CD4-positive, alpha-beta memory T cell (primary cell): ENCODE measurements at regions not wholly inside any gene's neighbourhood (a gene's known extent, or its start where the extent isn't known, plus 50 kb on each side); places are given as distances from the start of the nearest gene placed in this dataset.

Experiments used
- CTCF ChIA-PET: fragments of 350-600 bp; sonication (Branson Sonifier 250); formaldehyde crosslinking; loops from one replicate; lab custom pipeline; 2021; ENCODE audit warnings: inconsistent platforms; ENCODE audit not compliant: partially characterized antibody; lab: Charles Lee
- POLR2A ChIA-PET: fragments of 350-600 bp; sonication (Branson Sonifier 250); formaldehyde crosslinking; loops from one replicate; lab custom pipeline; 2021; ENCODE audit not compliant: partially characterized antibody; lab: Charles Lee
- DNase-seq, 5 donors: peaks; one replicate each; pipeline versions ENCODE4 v3.0.0 to v3.0.0-alpha.2; 2020 to 2022; ENCODE audit warnings: mixed read lengths in 1 of 5
- H3K27ac ChIP-seq: one replicate; pipeline ENCODE4 v1.7.0; 2013; ENCODE audit warnings: low read depth, low read length
- H3K27me3 ChIP-seq: 2 replicates; pipeline ENCODE4 v1.7.0; 2013; ENCODE audit warnings: mild to moderate bottlenecking, low read length, moderate library complexity; ENCODE audit not compliant: insufficient read depth
- H3K36me3 ChIP-seq: 2 replicates; pipeline ENCODE4 v1.7.0; 2013; ENCODE audit warnings: mild to moderate bottlenecking, low read length, moderate library complexity; ENCODE audit not compliant: insufficient read depth
- H3K4me1 ChIP-seq: 2 replicates; pipeline ENCODE4 v1.7.0; 2013; ENCODE audit warnings: mild to moderate bottlenecking, low read length, moderate library complexity; ENCODE audit not compliant: insufficient read depth
- H3K4me3 ChIP-seq, 2 donors: one replicate each; pipeline ENCODE4 v1.7.0; 2013; ENCODE audit warnings: low read length in 2 of 2, mild to moderate bottlenecking in 1 of 2
- H3K9me3 ChIP-seq, 2 donors: one replicate each; pipeline ENCODE4 v1.7.0; 2013; ENCODE audit warnings: low read length in 2 of 2, control low read depth in 1 of 2; ENCODE audit not compliant: control insufficient read depth in 1 of 2
- H3K27ac Mint-ChIP-seq, 7 donors: one replicate each; pipeline ENCODE4 v1.8.0; 2020 to 2021; ENCODE audit warnings: mixed read lengths in 7 of 7, mild to moderate bottlenecking in 6 of 7, inconsistent platforms in 3 of 7, moderate library complexity in 3 of 7
- H3K27me3 Mint-ChIP-seq, 2 donors: one replicate each; pipeline ENCODE4 v1.8.0; 2020 to 2021; ENCODE audit warnings: mixed read lengths in 2 of 2
- H3K36me3 Mint-ChIP-seq, 2 donors: one replicate each; pipeline ENCODE4 v1.8.0; 2020 to 2021; ENCODE audit warnings: mixed read lengths in 2 of 2, inconsistent platforms in 1 of 2, mild to moderate bottlenecking in 1 of 2
- H3K4me1 Mint-ChIP-seq, 4 donors: one replicate each; pipeline ENCODE4 v1.8.0; 2020 to 2021; ENCODE audit warnings: mixed read lengths in 4 of 4, mild to moderate bottlenecking in 1 of 4
- H3K4me3 Mint-ChIP-seq, 8 donors: one replicate each; pipeline ENCODE4 v1.8.0; 2020 to 2021; ENCODE audit warnings: mixed read lengths in 8 of 8, mild to moderate bottlenecking in 7 of 8, moderate library complexity in 6 of 8, inconsistent platforms in 3 of 8
- H3K9me3 Mint-ChIP-seq, 8 donors: one replicate each; pipeline ENCODE4 v1.8.0; 2020 to 2021; ENCODE audit warnings: mixed read lengths in 8 of 8, mild to moderate bottlenecking in 5 of 8, inconsistent platforms in 3 of 8, moderate library complexity in 1 of 8
- intact Hi-C: fragments of 100-400 bp; cut with micrococcal nuclease; formaldehyde crosslinking; loops from one replicate; pipeline ENCODE4 v1.15.1; 2023

DNA sequence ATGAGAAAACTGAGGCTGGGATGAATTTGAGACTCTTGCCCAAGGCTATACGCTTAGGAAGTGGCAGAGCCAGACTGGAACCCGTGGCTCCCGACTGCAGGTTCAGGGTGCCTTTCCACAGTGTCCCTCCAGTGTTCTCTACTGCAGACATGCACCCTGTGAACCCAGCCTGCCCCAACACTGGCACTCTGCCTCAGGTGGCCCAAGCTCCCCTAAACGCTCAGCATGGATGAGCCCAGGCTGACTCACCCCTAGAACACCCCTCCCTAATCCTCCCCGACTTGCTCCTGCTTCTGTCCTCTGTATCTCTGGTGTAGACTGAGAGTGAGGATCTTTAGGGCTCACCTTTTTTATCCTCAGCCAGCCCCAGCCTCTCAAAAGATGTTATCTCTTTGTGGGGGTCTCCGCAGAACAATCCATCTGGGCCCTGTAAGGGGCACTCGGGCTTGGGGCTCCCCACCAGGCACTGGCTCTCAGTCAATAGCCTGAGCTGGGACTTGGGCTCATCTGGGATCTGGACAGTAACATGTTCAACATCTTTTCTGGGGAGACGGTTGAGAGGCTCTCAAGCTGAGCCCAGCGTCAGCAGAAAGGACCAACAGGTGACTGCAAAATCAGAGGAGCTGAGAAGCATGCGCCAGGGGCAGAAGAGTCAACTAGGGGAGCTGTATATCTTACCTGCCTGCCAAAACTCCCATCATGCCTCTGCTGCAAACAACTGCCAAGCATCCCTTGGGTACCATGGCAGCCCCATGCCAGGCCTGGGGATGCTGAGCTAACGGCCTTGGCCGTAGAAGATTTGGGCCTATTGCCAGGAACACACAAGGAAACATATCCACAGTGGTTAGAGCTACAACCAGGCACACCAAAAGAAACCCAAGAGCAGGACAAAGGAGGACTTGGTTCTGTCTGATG is 176.2 kb downstream of the BUD13 start:
- intact Hi-C loops, result no loop called here
- Mint-ChIP-seq H3K36me3 (no peaks in the 10 kb centered on the region), H3K4me3 (no peak overlapping the region), H3K27ac (peak overlapping the region in 1 of 7 donors; percentile 50), H3K27me3 (peaks cover 15 to 21% of the 10 kb centered on the region in 2 donors), H3K4me1 (no peaks in the 10 kb centered on the region), H3K9me3 (no peaks in the 10 kb centered on the region)
- Histone ChIP-seq H3K27ac (no peak overlapping the region), H3K4me1 (no peaks in the 10 kb centered on the region), H3K4me3 (no peak overlapping the region), H3K27me3 (no peaks in the 10 kb centered on the region), H3K36me3 (no peaks in the 10 kb centered on the region), H3K9me3 (no peaks in the 10 kb centered on the region)
- no peak for DNase-seq
- ChIA-PET POLR2A (no interaction called here), CTCF (no interaction called here)

DNA sequence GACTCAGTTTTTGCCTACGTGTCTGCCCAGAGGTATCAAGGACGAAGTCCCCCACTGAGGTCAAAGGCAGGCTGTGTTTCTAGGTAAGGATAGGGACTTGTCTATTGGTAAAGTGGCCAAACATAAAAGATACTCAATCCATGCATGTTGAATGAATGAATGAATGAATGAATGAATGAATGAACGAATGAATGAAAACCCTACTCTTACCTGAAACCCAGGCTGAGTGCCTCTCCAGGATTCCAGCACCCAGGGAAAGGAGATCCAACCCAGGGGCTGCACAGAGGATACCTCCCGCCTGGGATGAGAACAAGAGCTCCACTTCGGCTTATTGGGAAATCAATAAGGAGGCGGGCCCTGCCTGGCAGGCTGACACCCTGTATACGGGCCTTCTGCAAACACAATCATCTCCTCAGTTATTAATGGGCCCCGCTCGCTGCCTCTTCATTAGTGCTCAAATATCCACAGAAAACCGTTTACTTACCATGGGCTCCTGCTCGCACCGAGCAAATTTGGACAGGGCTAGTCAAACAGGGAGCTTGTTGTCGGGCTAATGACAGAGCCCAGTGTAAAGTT is 177.4 kb downstream of the BUD13 start:
- CTCF ChIA-PET, result no interaction called here
- POLR2A ChIA-PET, result no interaction called here
- H3K27ac Mint-ChIP-seq, result no peak overlapping the region
- no peaks in the 10 kb centered on the region for H3K27me3 ChIP-seq
- no peak overlapping the region for H3K4me3 Mint-ChIP-seq
- H3K4me1 ChIP-seq, result no peaks in the 10 kb centered on the region
- intact Hi-C loops, result no loop called here
- H3K9me3 ChIP-seq, result no peaks in the 10 kb centered on the region
- no peaks in the 10 kb centered on the region for H3K9me3 Mint-ChIP-seq
- no peak for DNase-seq
- H3K4me3 ChIP-seq, result no peak overlapping the region
- H3K4me1 Mint-ChIP-seq, result no peaks in the 10 kb centered on the region
- H3K36me3 Mint-ChIP-seq, result no peaks in the 10 kb centered on the region
- no peaks in the 10 kb centered on the region for H3K36me3 ChIP-seq
- H3K27ac ChIP-seq, result no peak overlapping the region
- H3K27me3 Mint-ChIP-seq, result peaks cover 15 to 21% of the 10 kb centered on the region in 2 donors

DNA sequence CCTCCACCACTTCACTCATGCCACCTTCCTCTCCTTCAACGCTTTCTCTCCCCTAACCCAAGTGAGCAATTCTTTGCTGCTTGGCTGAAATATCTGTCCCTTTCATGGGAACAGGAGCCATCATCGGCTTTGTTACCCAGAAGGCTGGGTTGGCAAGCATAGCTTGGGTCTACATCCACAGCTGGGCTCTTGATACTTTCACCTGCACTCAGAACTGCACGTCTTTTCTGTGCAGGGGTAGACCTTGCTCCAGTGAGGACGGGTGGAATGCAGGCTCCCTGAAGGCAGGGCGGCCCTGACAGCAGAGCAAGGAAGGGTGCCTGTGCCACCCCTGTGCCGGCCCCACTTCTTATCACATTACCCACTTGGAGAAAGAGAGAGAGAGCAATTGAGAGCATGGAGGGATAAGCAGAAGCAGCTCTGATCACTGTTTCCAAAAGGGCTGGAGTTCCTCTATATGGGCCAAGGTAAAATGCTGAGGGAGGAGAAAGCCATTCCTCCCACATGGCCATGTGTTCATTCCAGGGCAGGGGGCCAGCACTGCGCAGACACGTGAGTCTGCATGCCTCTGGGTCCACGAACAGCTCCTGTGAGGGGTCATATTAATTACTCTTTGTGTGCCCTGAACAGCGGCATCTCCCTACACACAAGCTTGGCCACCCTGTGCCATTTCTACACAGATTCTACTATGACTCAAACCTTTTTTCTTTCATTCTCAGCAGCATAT is 181.8 kb downstream of the BUD13 start:
- H3K4me3 ChIP-seq, result no peak overlapping the region
- POLR2A ChIA-PET, result no interaction called here
- intact Hi-C loops, result no loop called here

DNA sequence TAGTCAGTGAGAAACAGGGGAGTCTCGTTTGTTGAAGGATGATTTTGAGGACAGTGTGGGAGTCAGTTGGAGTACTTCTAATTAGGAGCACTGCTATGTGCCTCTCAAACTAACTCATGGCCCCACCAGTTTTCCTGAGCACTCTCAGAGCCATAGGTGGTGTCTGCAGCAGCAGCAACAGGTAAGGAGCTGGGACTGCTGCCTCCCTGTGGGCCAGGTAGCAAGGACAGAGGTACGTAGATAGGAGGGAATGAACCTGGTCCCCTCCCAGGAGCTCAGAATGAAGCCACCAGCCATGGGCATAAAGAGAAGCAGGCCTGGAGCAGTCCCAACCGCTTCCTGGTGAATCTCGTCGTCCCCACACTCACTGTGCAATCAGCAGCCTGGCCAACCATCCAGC is 183.4 kb downstream of the BUD13 start:
- Histone ChIP-seq H3K27ac (no peak overlapping the region), H3K4me1 (no peaks in the 10 kb centered on the region), H3K4me3 (no peak overlapping the region), H3K36me3 (no peaks in the 10 kb centered on the region), H3K9me3 (no peaks in the 10 kb centered on the region), H3K27me3 (no peaks in the 10 kb centered on the region)
- intact Hi-C loops, result no loop called here
- no peak for DNase-seq
- no peaks in the 10 kb centered on the region for H3K4me1 Mint-ChIP-seq
- no peaks in the 10 kb centered on the region for H3K36me3 Mint-ChIP-seq
- H3K27ac Mint-ChIP-seq, result no peak overlapping the region
- ChIA-PET CTCF (no interaction called here), POLR2A (no interaction called here)
- H3K4me3 Mint-ChIP-seq, result no peak overlapping the region
- peaks cover 0 to 4% (median 0%) of the 10 kb centered on the region in 8 donors for H3K9me3 Mint-ChIP-seq
- H3K27me3 Mint-ChIP-seq, result peaks cover 11 to 22% of the 10 kb centered on the region in 2 donors

More for the DNA sequence above, 181.8 kb downstream of the BUD13 start:
- Histone ChIP-seq H3K36me3 (no peaks in the 10 kb centered on the region), H3K4me1 (no peaks in the 10 kb centered on the region), H3K9me3 (no peaks in the 10 kb centered on the region), H3K27me3 (no peaks in the 10 kb centered on the region), H3K27ac (no peak overlapping the region)
- H3K4me1 Mint-ChIP-seq, result no peaks in the 10 kb centered on the region
- CTCF ChIA-PET, result no interaction called here
- H3K9me3 Mint-ChIP-seq, result peaks cover 0 to 4% (median 0%) of the 10 kb centered on the region in 8 donors
- DNase-seq, result no peak
- H3K4me3 Mint-ChIP-seq, result no peak overlapping the region
- H3K27me3 Mint-ChIP-seq, result peaks cover 9 to 15% of the 10 kb centered on the region in 2 donors
- no peak overlapping the region for H3K27ac Mint-ChIP-seq
- H3K36me3 Mint-ChIP-seq, result no peaks in the 10 kb centered on the region

DNA sequence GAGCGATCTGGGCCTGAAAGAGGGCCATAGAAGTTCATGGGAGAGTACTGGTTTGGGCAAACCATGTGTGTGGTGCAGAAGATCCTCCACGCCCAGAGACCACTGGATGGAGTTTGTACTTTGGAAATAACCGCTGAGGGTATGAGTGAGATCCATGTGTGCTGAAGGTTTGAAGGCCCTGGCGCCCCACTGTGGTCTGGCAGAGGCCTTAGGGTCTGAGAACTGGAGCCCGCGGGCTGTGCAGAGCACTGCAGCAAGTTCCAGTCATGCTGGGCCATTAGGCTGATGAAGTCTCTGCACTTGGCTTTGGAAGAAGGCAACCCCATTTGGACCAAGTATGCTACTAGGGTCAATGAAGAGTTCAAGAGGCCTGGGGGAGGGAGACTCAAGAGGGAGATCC is 186.4 kb downstream of the BUD13 start:
- Mint-ChIP-seq H3K27ac (no peak overlapping the region), H3K36me3 (no peaks in the 10 kb centered on the region), H3K4me3 (no peak overlapping the region), H3K9me3 (peaks cover 0 to 4% (median 0%) of the 10 kb centered on the region in 8 donors), H3K27me3 (peaks cover 18 to 31% of the 10 kb centered on the region in 2 donors), H3K4me1 (peaks cover 0 to 4% (median 0%) of the 10 kb centered on the region in 4 donors)
- Histone ChIP-seq H3K27ac (no peak overlapping the region), H3K36me3 (no peaks in the 10 kb centered on the region), H3K4me3 (no peak overlapping the region), H3K9me3 (no peaks in the 10 kb centered on the region), H3K4me1 (no peaks in the 10 kb centered on the region), H3K27me3 (peaks cover 4% of the 10 kb centered on the region)
- no peak for DNase-seq
- intact Hi-C loops, result no loop called here
- CTCF ChIA-PET, result no interaction called here
- POLR2A ChIA-PET, result no interaction called here

DNA sequence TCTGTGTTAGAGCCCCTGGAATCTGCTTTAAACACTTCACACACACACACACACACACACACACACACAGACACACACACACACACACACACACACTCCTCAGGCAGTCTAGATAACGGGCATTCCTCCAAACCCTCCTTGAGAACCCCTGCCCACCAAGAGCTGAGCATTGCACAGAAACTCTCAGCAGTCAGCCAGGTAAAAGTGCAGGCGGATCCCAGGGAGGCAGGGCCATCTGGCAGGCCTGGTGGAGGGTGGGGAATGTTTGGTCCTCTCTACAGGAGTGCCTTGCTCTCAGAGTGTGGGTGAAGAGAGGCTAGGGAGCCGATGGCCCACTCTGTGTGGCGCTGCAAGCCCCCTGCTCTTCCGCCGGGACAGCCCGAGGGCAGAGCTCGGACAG is 190.2 kb downstream of the BUD13 start:
- Mint-ChIP-seq H3K36me3 (no peaks in the 10 kb centered on the region), H3K27me3 (peaks cover 36 to 42% of the 10 kb centered on the region in 2 donors), H3K27ac (no peak overlapping the region), H3K4me1 (peaks cover 0 to 4% (median under 1%) of the 10 kb centered on the region in 4 donors), H3K9me3 (peaks cover 0 to 2% (median 0%) of the 10 kb centered on the region in 8 donors), H3K4me3 (no peak overlapping the region)
- H3K9me3 ChIP-seq, result no peaks in the 10 kb centered on the region
- CTCF ChIA-PET, result no interaction called here
- no peak overlapping the region for H3K4me3 ChIP-seq
- no peaks in the 10 kb centered on the region for H3K4me1 ChIP-seq
- no peaks in the 10 kb centered on the region for H3K36me3 ChIP-seq
- H3K27ac ChIP-seq, result no peak overlapping the region
- no peak for DNase-seq
- H3K27me3 ChIP-seq, result peaks cover 4% of the 10 kb centered on the region
- intact Hi-C loops, result no loop called here
- POLR2A ChIA-PET, result no interaction called here

DNA sequence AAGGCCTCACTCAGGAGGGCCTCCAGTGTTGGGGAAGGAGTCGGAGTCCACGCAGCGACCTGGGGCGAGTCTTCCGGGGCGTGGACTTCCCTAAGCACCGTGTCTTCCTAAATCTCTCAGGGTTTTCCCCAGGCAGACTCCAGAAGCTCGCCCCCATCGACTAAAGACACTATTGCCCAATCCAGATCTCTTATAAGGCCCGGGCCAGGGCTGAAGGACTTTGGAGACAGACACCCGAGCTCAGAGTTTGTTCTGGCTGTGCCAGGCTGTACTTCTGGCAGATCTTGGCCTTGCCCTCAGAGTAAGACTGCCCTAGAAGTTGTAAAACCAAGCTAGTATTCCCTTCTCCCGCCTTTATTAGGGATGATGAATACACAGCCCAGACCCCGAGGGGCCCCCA is 191.4 kb downstream of the BUD13 start:
- Histone ChIP-seq H3K27ac (no peak overlapping the region), H3K4me1 (no peaks in the 10 kb centered on the region), H3K36me3 (no peaks in the 10 kb centered on the region), H3K27me3 (peaks cover 4% of the 10 kb centered on the region), H3K9me3 (no peaks in the 10 kb centered on the region), H3K4me3 (no peak overlapping the region)
- ChIA-PET CTCF (no interaction called here), POLR2A (no interaction called here)
- Mint-ChIP-seq H3K9me3 (peaks cover 0 to 2% (median 0%) of the 10 kb centered on the region in 8 donors), H3K27ac (no peak overlapping the region), H3K4me1 (peaks cover 0 to 4% (median under 1%) of the 10 kb centered on the region in 4 donors), H3K27me3 (peaks cover 39 to 50% of the 10 kb centered on the region in 2 donors), H3K4me3 (no peak overlapping the region), H3K36me3 (no peaks in the 10 kb centered on the region)
- no peak for DNase-seq
- intact Hi-C loops, result no loop called here
